ENCODE measurements at regions not wholly inside any gene's neighbourhood (a gene's known extent, or its start where the extent isn't known, plus 50 kb on each side); places are given as distances from the start of the nearest gene placed in this dataset.

DNA sequence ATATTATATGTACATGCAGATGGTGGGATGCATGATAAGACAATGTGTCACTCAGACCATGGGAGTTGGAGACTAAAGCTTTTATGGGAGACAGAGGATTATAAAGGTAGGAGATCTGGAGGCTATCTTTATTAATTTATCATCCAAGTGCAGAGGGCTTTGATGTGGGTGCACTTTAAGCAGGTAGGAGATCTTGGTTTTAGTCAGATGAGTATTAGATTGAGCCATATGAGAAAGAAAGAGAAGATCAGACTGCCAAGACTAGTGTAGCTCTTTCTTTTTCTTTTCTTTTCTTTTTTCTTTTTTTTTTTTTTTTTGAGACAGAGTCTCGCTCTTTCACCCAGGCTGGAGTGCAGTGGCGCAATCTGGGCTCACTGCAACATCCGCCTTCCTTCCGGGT, 84.9 kb upstream of the CAMK2D start (continued):
- TF ChIP-seq, protein P1, sequence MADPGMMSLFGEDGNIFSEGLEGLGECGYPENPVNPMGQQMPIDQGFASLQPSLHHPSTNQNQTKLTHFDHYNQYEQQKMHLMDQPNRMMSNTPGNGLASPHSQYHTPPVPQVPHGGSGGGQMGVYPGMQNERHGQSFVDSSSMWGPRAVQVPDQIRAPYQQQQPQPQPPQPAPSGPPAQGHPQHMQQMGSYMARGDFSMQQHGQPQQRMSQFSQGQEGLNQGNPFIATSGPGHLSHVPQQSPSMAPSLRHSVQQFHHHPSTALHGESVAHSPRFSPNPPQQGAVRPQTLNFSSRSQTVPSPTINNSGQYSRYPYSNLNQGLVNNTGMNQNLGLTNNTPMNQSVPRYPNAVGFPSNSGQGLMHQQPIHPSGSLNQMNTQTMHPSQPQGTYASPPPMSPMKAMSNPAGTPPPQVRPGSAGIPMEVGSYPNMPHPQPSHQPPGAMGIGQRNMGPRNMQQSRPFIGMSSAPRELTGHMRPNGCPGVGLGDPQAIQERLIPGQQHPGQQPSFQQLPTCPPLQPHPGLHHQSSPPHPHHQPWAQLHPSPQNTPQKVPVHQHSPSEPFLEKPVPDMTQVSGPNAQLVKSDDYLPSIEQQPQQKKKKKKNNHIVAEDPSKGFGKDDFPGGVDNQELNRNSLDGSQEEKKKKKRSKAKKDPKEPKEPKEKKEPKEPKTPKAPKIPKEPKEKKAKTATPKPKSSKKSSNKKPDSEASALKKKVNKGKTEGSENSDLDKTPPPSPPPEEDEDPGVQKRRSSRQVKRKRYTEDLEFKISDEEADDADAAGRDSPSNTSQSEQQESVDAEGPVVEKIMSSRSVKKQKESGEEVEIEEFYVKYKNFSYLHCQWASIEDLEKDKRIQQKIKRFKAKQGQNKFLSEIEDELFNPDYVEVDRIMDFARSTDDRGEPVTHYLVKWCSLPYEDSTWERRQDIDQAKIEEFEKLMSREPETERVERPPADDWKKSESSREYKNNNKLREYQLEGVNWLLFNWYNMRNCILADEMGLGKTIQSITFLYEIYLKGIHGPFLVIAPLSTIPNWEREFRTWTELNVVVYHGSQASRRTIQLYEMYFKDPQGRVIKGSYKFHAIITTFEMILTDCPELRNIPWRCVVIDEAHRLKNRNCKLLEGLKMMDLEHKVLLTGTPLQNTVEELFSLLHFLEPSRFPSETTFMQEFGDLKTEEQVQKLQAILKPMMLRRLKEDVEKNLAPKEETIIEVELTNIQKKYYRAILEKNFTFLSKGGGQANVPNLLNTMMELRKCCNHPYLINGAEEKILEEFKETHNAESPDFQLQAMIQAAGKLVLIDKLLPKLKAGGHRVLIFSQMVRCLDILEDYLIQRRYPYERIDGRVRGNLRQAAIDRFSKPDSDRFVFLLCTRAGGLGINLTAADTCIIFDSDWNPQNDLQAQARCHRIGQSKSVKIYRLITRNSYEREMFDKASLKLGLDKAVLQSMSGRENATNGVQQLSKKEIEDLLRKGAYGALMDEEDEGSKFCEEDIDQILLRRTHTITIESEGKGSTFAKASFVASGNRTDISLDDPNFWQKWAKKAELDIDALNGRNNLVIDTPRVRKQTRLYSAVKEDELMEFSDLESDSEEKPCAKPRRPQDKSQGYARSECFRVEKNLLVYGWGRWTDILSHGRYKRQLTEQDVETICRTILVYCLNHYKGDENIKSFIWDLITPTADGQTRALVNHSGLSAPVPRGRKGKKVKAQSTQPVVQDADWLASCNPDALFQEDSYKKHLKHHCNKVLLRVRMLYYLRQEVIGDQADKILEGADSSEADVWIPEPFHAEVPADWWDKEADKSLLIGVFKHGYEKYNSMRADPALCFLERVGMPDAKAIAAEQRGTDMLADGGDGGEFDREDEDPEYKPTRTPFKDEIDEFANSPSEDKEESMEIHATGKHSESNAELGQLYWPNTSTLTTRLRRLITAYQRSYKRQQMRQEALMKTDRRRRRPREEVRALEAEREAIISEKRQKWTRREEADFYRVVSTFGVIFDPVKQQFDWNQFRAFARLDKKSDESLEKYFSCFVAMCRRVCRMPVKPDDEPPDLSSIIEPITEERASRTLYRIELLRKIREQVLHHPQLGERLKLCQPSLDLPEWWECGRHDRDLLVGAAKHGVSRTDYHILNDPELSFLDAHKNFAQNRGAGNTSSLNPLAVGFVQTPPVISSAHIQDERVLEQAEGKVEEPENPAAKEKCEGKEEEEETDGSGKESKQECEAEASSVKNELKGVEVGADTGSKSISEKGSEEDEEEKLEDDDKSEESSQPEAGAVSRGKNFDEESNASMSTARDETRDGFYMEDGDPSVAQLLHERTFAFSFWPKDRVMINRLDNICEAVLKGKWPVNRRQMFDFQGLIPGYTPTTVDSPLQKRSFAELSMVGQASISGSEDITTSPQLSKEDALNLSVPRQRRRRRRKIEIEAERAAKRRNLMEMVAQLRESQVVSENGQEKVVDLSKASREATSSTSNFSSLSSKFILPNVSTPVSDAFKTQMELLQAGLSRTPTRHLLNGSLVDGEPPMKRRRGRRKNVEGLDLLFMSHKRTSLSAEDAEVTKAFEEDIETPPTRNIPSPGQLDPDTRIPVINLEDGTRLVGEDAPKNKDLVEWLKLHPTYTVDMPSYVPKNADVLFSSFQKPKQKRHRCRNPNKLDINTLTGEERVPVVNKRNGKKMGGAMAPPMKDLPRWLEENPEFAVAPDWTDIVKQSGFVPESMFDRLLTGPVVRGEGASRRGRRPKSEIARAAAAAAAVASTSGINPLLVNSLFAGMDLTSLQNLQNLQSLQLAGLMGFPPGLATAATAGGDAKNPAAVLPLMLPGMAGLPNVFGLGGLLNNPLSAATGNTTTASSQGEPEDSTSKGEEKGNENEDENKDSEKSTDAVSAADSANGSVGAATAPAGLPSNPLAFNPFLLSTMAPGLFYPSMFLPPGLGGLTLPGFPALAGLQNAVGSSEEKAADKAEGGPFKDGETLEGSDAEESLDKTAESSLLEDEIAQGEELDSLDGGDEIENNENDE (IDR thresholded peaks at IDR 0.05; ENCODE audit: insufficient replicate concordance, low read length), result no peak
- TF ChIP-seq CHD2 (IDR thresholded peaks at IDR 0.05; ENCODE audit: low read length), result no peak
- no peak for TF ChIP-seq YY1 (IDR thresholded peaks at IDR 0.05; ENCODE audit: low read depth, low read length)
- no peak for TF ChIP-seq GABPA (IDR thresholded peaks at IDR 0.05; ENCODE audit: borderline replicate concordance, insufficient read depth, low read length)
- TF ChIP-seq SIX5 (IDR thresholded peaks at IDR 0.05; ENCODE audit: low read depth, low read length), result no peak
- TF ChIP-seq CEBPB (IDR thresholded peaks at IDR 0.05; ENCODE audit: low read depth, low read length), result no peak

All from H1 (cell line).